SK-N-MC (cell line): ENCODE measurements at regions not wholly inside any gene's neighbourhood (a gene's known extent, or its start where the extent isn't known, plus 50 kb on each side); places are given as distances from the start of the nearest gene placed in this dataset.

Experiments used
- EZH2 ChIP-seq: fragments of 200-600 bp; sonication (generic); IDR thresholded peaks from one replicate; pipeline ENCODE4 v1.6.1; 2017; ENCODE audit warnings: antibody characterized with exemption
- FOXP2 ChIP-seq: optimal IDR thresholded peaks from 2 replicates; pipeline ENCODE3; 2011; ENCODE audit warnings: mild to moderate bottlenecking, moderate library complexity; ENCODE audit not compliant: insufficient read depth; ENCODE audit errors: extremely low read length, control extremely low read depth
- POLR2AphosphoS5 ChIP-seq: IDR thresholded peaks from 2 replicates; pipeline ENCODE4 v1.6.1; 2012; ENCODE audit warnings: mild to moderate bottlenecking, low read depth, low read length, borderline replicate concordance

DNA sequence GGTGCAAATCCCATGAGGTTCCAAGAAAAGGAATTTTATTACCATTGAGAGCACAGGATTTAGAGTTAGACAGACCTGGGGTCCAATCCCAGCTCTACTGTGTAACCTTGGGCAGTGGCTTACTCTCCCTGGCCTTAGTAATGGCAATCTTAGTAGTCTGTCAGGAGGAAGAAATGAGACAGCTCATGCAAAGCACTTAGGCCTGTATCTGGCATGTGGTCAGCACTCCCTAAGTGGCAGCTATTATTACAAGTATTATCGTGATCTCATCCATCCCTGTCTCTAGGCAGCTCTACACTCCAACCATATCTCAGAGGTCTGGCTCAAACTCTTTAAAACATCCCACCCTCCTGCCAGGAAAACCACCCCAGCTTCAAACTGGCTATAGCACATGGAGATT, 129.6 kb upstream of the NALF2 start:
- TF ChIP-seq EZH2 (no peak), POLR2AphosphoS5 (no peak), FOXP2 (no peak)
